Panc1 (cell line): ENCODE measurements at regions not wholly inside any gene's neighbourhood (a gene's known extent, or its start where the extent isn't known, plus 50 kb on each side); places are given as distances from the start of the nearest gene placed in this dataset.

Source experiments
- ATAC-seq: fragments of 200-7000 bp; cut with Tn5 transposase; 2 replicates; pipeline ENCODE4 v1.9.1; 2020; ENCODE audit warnings: mild to moderate bottlenecking, moderate library complexity
- BruUV-seq: library from RNA; stranded (reverse); fragments of 400-500 nt; replicated peaks from 2 replicates; lab custom pipeline; 2021; lab: Mats Ljungman, UMichigan
- CTCF ChIA-PET: fragments of 300-600 bp; sonication (Branson Sonifier 250); formaldehyde crosslinking; loops from one replicate; lab custom pipeline; 2022; ENCODE audit warnings: antibody characterized with exemption; lab: Charles Lee
- POLR2A ChIA-PET: fragments of 300-600 bp; sonication (Branson Sonifier 250); formaldehyde crosslinking; loops from one replicate; lab custom pipeline; 2022; ENCODE audit warnings: antibody characterized with exemption; lab: Charles Lee
- DNase-seq: peaks from one replicate; pipeline ENCODE4 v3.0.0-alpha.2; 2010; ENCODE audit warnings: low read depth, low spot score
- H3K27ac ChIP-seq: 2 replicates; pipeline ENCODE4 v1.5.1; 2011; ENCODE audit warnings: mild to moderate bottlenecking, low read length, inconsistent platforms
- H3K27me3 ChIP-seq: fragments of 200-500 bp; sonication (Bioruptor generic); 2 replicates; pipeline ENCODE4 v1.6.0; 2014; ENCODE audit warnings: low read length, inconsistent platforms; ENCODE audit not compliant: control insufficient read depth, insufficient read depth
- H3K36me3 ChIP-seq: fragments of 200-500 bp; sonication (Bioruptor generic); 2 replicates; pipeline ENCODE4 v1.5.1; 2014; ENCODE audit warnings: inconsistent platforms, mild to moderate bottlenecking, low read length, moderate library complexity; ENCODE audit not compliant: control insufficient read depth, insufficient read depth
- H3K4me1 ChIP-seq: 2 replicates; pipeline ENCODE4 v1.5.1; 2011; ENCODE audit warnings: inconsistent platforms, mild to moderate bottlenecking, low read length, moderate library complexity; ENCODE audit not compliant: control insufficient read depth, insufficient read depth
- H3K4me3 ChIP-seq, 2 experiments: 2 replicates each; pipeline ENCODE4 v1.5.1; 2011 to 2012; ENCODE audit warnings: low read depth in 2 of 2, low read length in 2 of 2, mild to moderate bottlenecking in 2 of 2, inconsistent platforms in 1 of 2, moderate library complexity in 1 of 2
- H3K9me3 ChIP-seq: fragments of 200-500 bp; sonication (Bioruptor generic); 2 replicates; pipeline ENCODE4 v1.5.1; 2014; ENCODE audit warnings: low read depth, mild to moderate bottlenecking, inconsistent platforms, low read length, moderate library complexity; ENCODE audit not compliant: control insufficient read depth, insufficient read depth
- CTCF ChIP-seq: fragments of 450-650 bp; IDR thresholded peaks from 2 replicates; pipeline ENCODE4 v1.5.1; 2017; ENCODE audit warnings: mild to moderate bottlenecking
- POLR2AphosphoS5 ChIP-seq: IDR thresholded peaks from 2 replicates; pipeline ENCODE4 v1.6.1; 2012; ENCODE audit warnings: mild to moderate bottlenecking, low read depth, low read length, moderate library complexity
- REST ChIP-seq, 2 experiments: IDR thresholded peaks; 2 replicates each; pipeline ENCODE4 v1.6.1; 2011 to 2012; ENCODE audit warnings: low read depth in 2 of 2, control low read depth in 1 of 2, low read length in 1 of 2, mild to moderate bottlenecking in 1 of 2, moderate library complexity in 1 of 2; ENCODE audit not compliant: insufficient read depth in 1 of 2
- SIN3A ChIP-seq: IDR thresholded peaks from 2 replicates; pipeline ENCODE4 v1.6.1; 2012; ENCODE audit warnings: low read depth, mild to moderate bottlenecking, low read length, moderate library complexity, borderline replicate concordance; ENCODE audit not compliant: insufficient read depth
- TCF7L2 ChIP-seq: IDR thresholded peaks from 2 replicates; pipeline ENCODE4 v1.6.1; 2011; ENCODE audit warnings: mild to moderate bottlenecking, low read depth, low read length, inconsistent platforms
- in situ Hi-C: cut with HindIII; loops from 2 replicates; pipeline ENCODE4 v1.10.0; 2016; ENCODE audit warnings: low sequenced_read_pairs, low pct_unique_long_range_greater_than_20kb
- intact Hi-C: fragments of 100-400 bp; cut with micrococcal nuclease; formaldehyde crosslinking; loops from one replicate; pipeline ENCODE4 v1.10.0; 2022; ENCODE audit not compliant: unreplicated experiment

GRCh38 chr4:24473309-24473721 lies 111.0 kb downstream of the DHX15 start:
- Histone ChIP-seq H3K4me1 (no peaks in the 10 kb centered on the region), H3K4me3 (peak overlapping the region; percentile 45 to 49), H3K27me3 (peaks cover 8% of the 10 kb centered on the region), H3K9me3 (no peaks in the 10 kb centered on the region), H3K36me3 (no peaks in the 10 kb centered on the region), H3K27ac (no peak overlapping the region)
- in situ Hi-C loops (no loop called here), intact Hi-C loops (no loop called here)
- peak; percentile 65 for TF ChIP-seq CTCF
- TF ChIP-seq SIN3A = no peak
- BruUV-seq = no TSS peak
- POLR2A ChIA-PET = interaction anchor here (0.6 kb wide), 1 partner anchor 190 kb away, joined by 4 read pairs; no protein-coding TSS in a partner anchor
- CTCF ChIA-PET = interaction anchor here (0.5 to 0.7 kb wide), 3 partner anchors 236 to 1504 kb away, joined by 3 to 5 read pairs (median 3); no protein-coding TSS in a partner anchor
- ATAC-seq (no peak), DNase-seq (no peak)

- TF ChIP-seq CTCF (peak; percentile 88), TCF7L2 (no peak)
- peak; percentile 89 for ATAC-seq
- H3K27me3 ChIP-seq = peaks cover 11% of the 10 kb centered on the region
- no peak overlapping the region for H3K27ac ChIP-seq
- H3K9me3 ChIP-seq = no peaks in the 10 kb centered on the region
- no peak for DNase-seq
- ChIA-PET POLR2A (interaction anchor here (0.6 kb wide), 1 partner anchor 190 kb away, joined by 4 read pairs; no protein-coding TSS in a partner anchor), CTCF (interaction anchor here (0.7 kb wide), 4 partner anchors 282 to 1503 kb away, joined by 3 to 12 read pairs (median 6); no protein-coding TSS in a partner anchor)
- no peaks in the 10 kb centered on the region for H3K36me3 ChIP-seq
- no TSS peak for BruUV-seq
- H3K4me3 ChIP-seq = peak overlapping the region; percentile 45 to 49
- in situ Hi-C loops = no loop called here
- intact Hi-C loops = no loop called here
- no peaks in the 10 kb centered on the region for H3K4me1 ChIP-seq
Measured at GRCh38 chr4:24472514-24473308, 111.6 kb downstream of the DHX15 start.

DNA sequence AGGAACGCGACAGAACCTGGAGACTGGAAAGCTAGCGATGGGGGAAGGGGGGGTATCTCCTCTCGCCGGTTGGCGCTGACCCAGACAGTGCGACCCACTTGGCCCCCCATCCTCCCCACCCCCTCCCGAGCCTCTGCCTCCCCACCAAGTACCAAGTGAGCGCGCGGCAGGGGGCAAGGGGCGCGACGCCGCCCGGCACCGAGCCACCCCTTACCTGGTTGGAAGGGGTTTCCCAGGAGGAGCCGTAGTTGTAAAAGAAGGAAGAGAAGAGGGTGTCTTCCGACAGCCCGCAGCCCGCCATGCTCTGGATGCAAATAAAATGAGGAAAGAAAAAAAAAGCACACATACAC lies 112.2 kb downstream of the DHX15 start:
- in situ Hi-C loops = no loop called here
- no peak overlapping the region for H3K27ac ChIP-seq
- ATAC-seq (no peak), DNase-seq (no peak)
- no peaks in the 10 kb centered on the region for H3K36me3 ChIP-seq
- no peaks in the 10 kb centered on the region for H3K9me3 ChIP-seq
- no peak for TF ChIP-seq SIN3A
- TF ChIP-seq REST (IDR thresholded peaks at IDR 0.05; ENCODE audit: insufficient read depth in 1 of 2, low read depth in 2 of 2, low read length in 1 of 2) = no peak
- TF ChIP-seq POLR2AphosphoS5 = no peak
- TF ChIP-seq CTCF = no peak
- TF ChIP-seq TCF7L2 = no peak
- H3K27me3 ChIP-seq = peaks cover 11% of the 10 kb centered on the region
- intact Hi-C loops = no loop called here
- H3K4me3 ChIP-seq = peak overlapping the region; percentile 45 to 49
- no peaks in the 10 kb centered on the region for H3K4me1 ChIP-seq
- CTCF ChIA-PET = no interaction called here
- POLR2A ChIA-PET = no interaction called here
- no TSS peak for BruUV-seq
